Mesenchymal stem cell (in vitro differentiated cells and primary cell): ENCODE measurements at regions not wholly inside any gene's neighbourhood (a gene's known extent, or its start where the extent isn't known, plus 50 kb on each side); places are given as distances from the start of the nearest gene placed in this dataset.

Experiments used
- DNase-seq: peaks from one replicate; pipeline ENCODE4 v3.0.0-alpha.2; 2013
- H2AFZ ChIP-seq: one replicate; pipeline ENCODE4 v1.6.1; 2013; ENCODE audit warnings: low read depth, mild to moderate bottlenecking, control low read depth, inconsistent platforms, low read length, moderate library complexity
- H2AK5ac ChIP-seq: 2 replicates; pipeline ENCODE4 v1.6.1; 2013; ENCODE audit warnings: low read length, moderate library complexity, mild to moderate bottlenecking, inconsistent platforms; ENCODE audit not compliant: severe bottlenecking
- H2BK120ac ChIP-seq: one replicate; pipeline ENCODE4 v1.6.1; 2013; ENCODE audit warnings: low read depth, mild to moderate bottlenecking, inconsistent platforms, low read length, moderate library complexity
- H2BK12ac ChIP-seq, 2 experiments: one replicate each; pipeline ENCODE4 v1.6.1; 2013; ENCODE audit warnings: inconsistent platforms in 2 of 2, low read length in 2 of 2, mild to moderate bottlenecking in 2 of 2, moderate library complexity in 2 of 2, control low read depth in 1 of 2
- H2BK15ac ChIP-seq: one replicate; pipeline ENCODE4 v1.6.1; 2013; ENCODE audit warnings: mild to moderate bottlenecking, low read depth, inconsistent platforms; ENCODE audit not compliant: poor library complexity, severe bottlenecking
- H2BK5ac ChIP-seq: 2 replicates; pipeline ENCODE4 v1.6.1; 2013; ENCODE audit warnings: low read depth, mild to moderate bottlenecking, low read length, control low read depth, inconsistent platforms; ENCODE audit not compliant: poor library complexity, severe bottlenecking
- H3K14ac ChIP-seq, 2 experiments: one replicate each; pipeline ENCODE4 v1.6.1; 2013; ENCODE audit warnings: inconsistent platforms in 2 of 2, low read length in 2 of 2, control low read depth in 1 of 2, mild to moderate bottlenecking in 1 of 2, moderate library complexity in 1 of 2
- H3K18ac ChIP-seq, 2 experiments: one replicate each; pipeline ENCODE4 v1.6.1; 2013; ENCODE audit warnings: inconsistent platforms in 2 of 2, low read length in 2 of 2, control low read depth in 1 of 2, low read depth in 1 of 2, mild to moderate bottlenecking in 1 of 2
- H3K23ac ChIP-seq, 2 experiments: one replicate each; pipeline ENCODE4 v1.6.1; 2013; ENCODE audit warnings: inconsistent platforms in 2 of 2, low read length in 2 of 2, mild to moderate bottlenecking in 2 of 2, moderate library complexity in 2 of 2, control low read depth in 1 of 2
- H3K27ac ChIP-seq: 2 replicates; pipeline ENCODE4 v1.5.1; 2013; ENCODE audit warnings: mild to moderate bottlenecking, moderate library complexity, low read length, control low read depth, inconsistent platforms; ENCODE audit not compliant: poor library complexity, severe bottlenecking
- H3K27me3 ChIP-seq, 2 experiments: 2 replicates each; pipeline versions ENCODE4 v1.6.1 to v1.7.0; 2013; ENCODE audit warnings: low read length in 2 of 2, mild to moderate bottlenecking in 2 of 2, moderate library complexity in 2 of 2, control low read depth in 1 of 2, inconsistent platforms in 1 of 2; ENCODE audit not compliant: control insufficient read depth in 1 of 2, insufficient read depth in 1 of 2
- H3K36me3 ChIP-seq, 2 experiments: 2 replicates each; pipeline versions ENCODE4 v1.6.1 to v1.7.0; 2013; ENCODE audit warnings: low read length in 2 of 2, control low read depth in 1 of 2, inconsistent platforms in 1 of 2, low read depth in 1 of 2, mild to moderate bottlenecking in 1 of 2; ENCODE audit not compliant: insufficient read depth in 2 of 2, control insufficient read depth in 1 of 2
- H3K4ac ChIP-seq, 2 experiments: one replicate each; pipeline ENCODE4 v1.6.1; 2013; ENCODE audit warnings: inconsistent platforms in 2 of 2, low read length in 2 of 2, mild to moderate bottlenecking in 2 of 2, moderate library complexity in 2 of 2, control low read depth in 1 of 2, low read depth in 1 of 2
- H3K4me1 ChIP-seq: 2 replicates; pipeline ENCODE4 v1.6.1; 2013; ENCODE audit warnings: low read depth, low read length, control low read depth; ENCODE audit not compliant: control insufficient read depth, insufficient read depth
- H3K4me2 ChIP-seq: 2 replicates; pipeline ENCODE4 v1.6.1; 2013; ENCODE audit warnings: low read length, mild to moderate bottlenecking, inconsistent platforms; ENCODE audit not compliant: poor library complexity, severe bottlenecking
- H3K4me3 ChIP-seq, 2 experiments: 2 replicates each; pipeline versions ENCODE4 v1.5.1 to v1.7.0; 2013; ENCODE audit warnings: low read length in 2 of 2, mild to moderate bottlenecking in 2 of 2, control low read depth in 1 of 2, low read depth in 1 of 2; ENCODE audit not compliant: insufficient read depth in 1 of 2
- H3K79me1 ChIP-seq: replicated peaks from 2 replicates; pipeline ENCODE4 v1.6.1; 2013; ENCODE audit warnings: mild to moderate bottlenecking, control low read depth, low read length, inconsistent platforms; ENCODE audit not compliant: poor library complexity, severe bottlenecking
- H3K9ac ChIP-seq: 2 replicates; pipeline ENCODE4 v1.7.0; 2013; ENCODE audit warnings: mild to moderate bottlenecking, low read length, moderate library complexity
- H3K9me3 ChIP-seq: 2 replicates; pipeline ENCODE4 v1.7.0; 2013; ENCODE audit warnings: mild to moderate bottlenecking, low read length; ENCODE audit not compliant: control insufficient read depth
- H4K8ac ChIP-seq: one replicate; pipeline ENCODE4 v1.6.1; 2013; ENCODE audit warnings: inconsistent platforms, mild to moderate bottlenecking, low read length, moderate library complexity
- H4K91ac ChIP-seq: one replicate; pipeline ENCODE4 v1.6.1; 2013; ENCODE audit warnings: mild to moderate bottlenecking, low read length, inconsistent platforms
- WGBS: methylation state at CpG from one replicate; pipeline ENCODE4 v1.1.7; 2013; ENCODE audit warnings: mixed read lengths; 5-methylcytosine and 5-hydroxymethylcytosine counted together

DNA sequence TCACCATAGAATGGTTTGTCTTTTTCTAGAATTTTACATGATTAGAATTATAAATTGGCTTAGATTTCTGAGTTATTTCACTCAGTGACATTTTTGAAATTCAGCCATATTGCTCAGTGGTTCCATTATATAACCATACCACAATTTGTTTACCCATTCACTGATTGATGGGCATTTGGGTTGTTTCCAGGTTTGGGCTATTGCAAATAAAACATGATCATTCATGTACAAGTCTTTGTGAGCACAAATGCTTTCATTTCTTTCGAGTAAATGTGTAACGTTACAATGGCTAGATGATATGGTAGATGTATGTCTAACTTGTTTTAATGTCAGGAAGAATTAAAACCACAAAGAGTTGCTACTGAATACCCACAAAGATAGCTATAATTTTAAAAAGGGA, 279.9 kb upstream of the TARS1 start:
- Histone ChIP-seq H4K91ac (no peak overlapping the region), H3K4me2 (no peak overlapping the region), H3K79me1 (no peaks in the 10 kb centered on the region), H3K27me3 (no peaks in the 10 kb centered on the region), H3K27ac (no peak overlapping the region), H3K18ac (no peak overlapping the region), H3K14ac (no peak overlapping the region), H3K4ac (no peak overlapping the region), H2BK12ac (no peak overlapping the region), H2BK15ac (no peak overlapping the region), H3K4me1 (no peaks in the 10 kb centered on the region), H3K4me3 (no peak overlapping the region), H4K8ac (no peak overlapping the region), H2AK5ac (no peak overlapping the region), H3K9ac (no peak overlapping the region), H3K9me3 (peaks cover 21% of the 10 kb centered on the region), H3K36me3 (no peaks in the 10 kb centered on the region), H3K23ac (no peak overlapping the region), H2BK5ac (no peak overlapping the region), H2AFZ (no peak overlapping the region), H2BK120ac (no peak overlapping the region)
- no peak for DNase-seq
- WGBS: no CpG with 5 or more reads among the region's 2 CpGs

GRCh38 chr5:33161421-33161820, 279.3 kb upstream of the TARS1 start:
- Histone ChIP-seq H2BK120ac (no peak overlapping the region), H3K18ac (no peak overlapping the region), H3K4ac (no peak overlapping the region), H4K8ac (no peak overlapping the region), H3K23ac (no peak overlapping the region), H4K91ac (no peak overlapping the region), H2AK5ac (no peak overlapping the region), H3K79me1 (no peaks in the 10 kb centered on the region), H2BK12ac (no peak overlapping the region), H2BK15ac (no peak overlapping the region), H2BK5ac (no peak overlapping the region), H3K14ac (no peak overlapping the region), H3K4me3 (no peak overlapping the region), H2AFZ (no peak overlapping the region), H3K36me3 (no peaks in the 10 kb centered on the region), H3K9me3 (peaks cover 26% of the 10 kb centered on the region), H3K4me2 (no peak overlapping the region), H3K27me3 (no peaks in the 10 kb centered on the region), H3K9ac (no peak overlapping the region), H3K27ac (no peak overlapping the region), H3K4me1 (no peaks in the 10 kb centered on the region)
- WGBS: 74% methylated on average over 3 of the region's 3 CpGs
- DNase-seq: no peak

GRCh38 chr5:33162057-33162456, 278.7 kb upstream of the TARS1 start:
- Histone ChIP-seq H4K8ac (no peak overlapping the region), H3K27me3 (no peaks in the 10 kb centered on the region), H3K9me3 (peaks cover 29% of the 10 kb centered on the region), H2BK12ac (no peak overlapping the region), H2AK5ac (no peak overlapping the region), H2BK120ac (no peak overlapping the region), H3K36me3 (no peaks in the 10 kb centered on the region), H3K14ac (no peak overlapping the region), H2AFZ (no peak overlapping the region), H2BK15ac (no peak overlapping the region), H3K4me1 (no peaks in the 10 kb centered on the region), H3K18ac (no peak overlapping the region), H3K4ac (no peak overlapping the region), H3K4me3 (no peak overlapping the region), H3K23ac (no peak overlapping the region), H3K79me1 (no peaks in the 10 kb centered on the region), H3K9ac (no peak overlapping the region), H2BK5ac (no peak overlapping the region), H3K27ac (no peak overlapping the region), H3K4me2 (no peak overlapping the region), H4K91ac (no peak overlapping the region)
- no peak for DNase-seq
- 95% methylated on average over 18 of the region's 18 CpGs for WGBS

GRCh38 chr5:33166522-33166921, 274.2 kb upstream of the TARS1 start:
- H3K18ac ChIP-seq: no peak overlapping the region
- H3K4ac ChIP-seq: no peak overlapping the region
- H3K4me2 ChIP-seq: no peak overlapping the region
- H3K27me3 ChIP-seq: no peaks in the 10 kb centered on the region
- DNase-seq: no peak
- no peak overlapping the region for H4K8ac ChIP-seq
- WGBS: 83% methylated on average over 4 of the region's 4 CpGs
- no peak overlapping the region for H2BK12ac ChIP-seq
- H2AFZ ChIP-seq: no peak overlapping the region
- no peak overlapping the region for H4K91ac ChIP-seq
- no peaks in the 10 kb centered on the region for H3K79me1 ChIP-seq
- no peak overlapping the region for H3K9ac ChIP-seq
- H2BK120ac ChIP-seq: no peak overlapping the region
- no peak overlapping the region for H2BK15ac ChIP-seq
- H3K14ac ChIP-seq: no peak overlapping the region
- H2BK5ac ChIP-seq: no peak overlapping the region
- H3K4me1 ChIP-seq: no peaks in the 10 kb centered on the region
- no peak overlapping the region for H2AK5ac ChIP-seq
- no peak overlapping the region for H3K23ac ChIP-seq
- no peaks in the 10 kb centered on the region for H3K36me3 ChIP-seq
- no peak overlapping the region for H3K4me3 ChIP-seq
- H3K27ac ChIP-seq: no peak overlapping the region
- peaks cover 68% of the 10 kb centered on the region for H3K9me3 ChIP-seq
